OCI-LY3 (cell line): ENCODE measurements at regions not wholly inside any gene's neighbourhood (a gene's known extent, or its start where the extent isn't known, plus 50 kb on each side); places are given as distances from the start of the nearest gene placed in this dataset.

Source experiments
- EZH2phosphoT487 ChIP-seq: fragments of 200-600 bp; shearing (Covaris generic); IDR thresholded peaks from 2 replicates; pipeline ENCODE4 v1.6.1; 2018; ENCODE audit warnings: antibody characterized with exemption, mixed run types, low read depth
- TF ChIP-seq, protein P1 (sequence below): fragments of 200-600, 300-600 bp; sonication (generic); IDR thresholded peaks from 2 replicates; pipeline ENCODE4 v1.5.1; 2014; ENCODE audit warnings: antibody characterized with exemption, low read length, low read depth

DNA sequence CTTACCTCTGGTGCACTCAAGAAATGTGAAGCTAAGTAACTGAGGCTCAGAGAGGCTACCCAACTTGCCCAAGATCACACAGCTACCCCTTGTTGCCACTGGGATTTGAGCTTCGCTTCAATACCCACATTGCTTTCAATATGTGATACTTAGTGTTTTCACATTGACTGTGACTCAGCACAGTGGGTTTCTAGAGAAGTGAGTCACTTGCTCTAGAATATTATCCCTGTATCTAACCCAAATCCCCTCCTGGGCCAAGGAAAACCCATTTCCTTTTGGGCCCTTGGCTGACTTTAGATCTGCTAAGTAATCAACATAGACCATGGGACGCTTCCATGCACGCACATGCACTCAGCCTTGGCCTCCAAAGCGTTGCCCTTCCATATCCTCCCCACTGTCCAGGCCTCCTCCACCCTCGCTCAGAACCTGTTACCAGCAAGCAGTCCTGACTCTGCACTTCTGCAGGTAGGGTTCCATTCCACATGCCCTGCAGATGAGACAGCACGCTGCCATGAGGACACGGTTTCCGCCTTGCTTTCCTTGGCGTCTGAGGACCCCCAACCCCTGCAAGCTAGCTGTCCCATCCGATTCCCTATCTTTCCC, 87.7 kb upstream of the CHST15 start:
- TF ChIP-seq, protein P1, sequence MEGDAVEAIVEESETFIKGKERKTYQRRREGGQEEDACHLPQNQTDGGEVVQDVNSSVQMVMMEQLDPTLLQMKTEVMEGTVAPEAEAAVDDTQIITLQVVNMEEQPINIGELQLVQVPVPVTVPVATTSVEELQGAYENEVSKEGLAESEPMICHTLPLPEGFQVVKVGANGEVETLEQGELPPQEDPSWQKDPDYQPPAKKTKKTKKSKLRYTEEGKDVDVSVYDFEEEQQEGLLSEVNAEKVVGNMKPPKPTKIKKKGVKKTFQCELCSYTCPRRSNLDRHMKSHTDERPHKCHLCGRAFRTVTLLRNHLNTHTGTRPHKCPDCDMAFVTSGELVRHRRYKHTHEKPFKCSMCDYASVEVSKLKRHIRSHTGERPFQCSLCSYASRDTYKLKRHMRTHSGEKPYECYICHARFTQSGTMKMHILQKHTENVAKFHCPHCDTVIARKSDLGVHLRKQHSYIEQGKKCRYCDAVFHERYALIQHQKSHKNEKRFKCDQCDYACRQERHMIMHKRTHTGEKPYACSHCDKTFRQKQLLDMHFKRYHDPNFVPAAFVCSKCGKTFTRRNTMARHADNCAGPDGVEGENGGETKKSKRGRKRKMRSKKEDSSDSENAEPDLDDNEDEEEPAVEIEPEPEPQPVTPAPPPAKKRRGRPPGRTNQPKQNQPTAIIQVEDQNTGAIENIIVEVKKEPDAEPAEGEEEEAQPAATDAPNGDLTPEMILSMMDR, result no peak
- TF ChIP-seq EZH2phosphoT487, result no peak
